GM19468 (cell line): ENCODE measurements at regions not wholly inside any gene's neighbourhood (a gene's known extent, or its start where the extent isn't known, plus 50 kb on each side); places are given as distances from the start of the nearest gene placed in this dataset.

Experiments used
- ATAC-seq: cut with Tn5 transposase; IDR thresholded peaks from one replicate; pipeline ENCODE4 v1.9.1; 2021; ENCODE audit warnings: mild to moderate bottlenecking, moderate library complexity, moderate number of reproducible peaks; ENCODE audit not compliant: unreplicated experiment; ENCODE audit errors: extremely low read depth

DNA sequence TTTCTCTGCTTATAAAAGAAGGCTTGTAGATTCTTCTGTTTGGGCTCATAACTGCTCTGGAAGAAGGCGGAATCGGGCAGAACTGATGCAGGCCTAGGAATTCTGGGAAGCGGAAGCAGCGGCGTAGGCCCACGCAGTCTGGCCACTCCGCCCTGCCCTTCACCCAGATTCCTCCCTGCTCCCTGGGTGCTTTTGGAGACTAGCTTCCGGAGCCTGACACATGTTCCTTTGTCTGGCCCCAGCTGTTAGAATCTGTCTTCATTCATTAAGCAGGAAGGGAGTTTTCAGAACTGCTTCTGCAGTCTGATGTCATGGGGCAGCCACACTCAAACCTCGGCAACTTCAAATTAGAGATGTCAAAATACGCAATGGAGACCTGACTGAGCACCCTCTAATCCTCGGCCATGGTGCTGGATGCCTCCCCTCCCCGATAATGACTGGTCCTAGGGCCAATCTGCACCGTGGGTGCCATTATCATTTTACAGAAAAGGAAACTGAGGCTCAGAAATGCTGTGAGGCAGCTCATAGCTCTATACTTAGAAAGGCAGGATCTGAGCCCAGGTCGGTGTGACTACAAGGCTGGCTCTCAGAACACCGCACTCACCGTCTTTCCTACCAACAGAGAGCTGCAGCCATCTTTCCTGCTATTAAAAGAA lies 275.7 kb downstream of the MYCN start:
- no peak for ATAC-seq

DNA sequence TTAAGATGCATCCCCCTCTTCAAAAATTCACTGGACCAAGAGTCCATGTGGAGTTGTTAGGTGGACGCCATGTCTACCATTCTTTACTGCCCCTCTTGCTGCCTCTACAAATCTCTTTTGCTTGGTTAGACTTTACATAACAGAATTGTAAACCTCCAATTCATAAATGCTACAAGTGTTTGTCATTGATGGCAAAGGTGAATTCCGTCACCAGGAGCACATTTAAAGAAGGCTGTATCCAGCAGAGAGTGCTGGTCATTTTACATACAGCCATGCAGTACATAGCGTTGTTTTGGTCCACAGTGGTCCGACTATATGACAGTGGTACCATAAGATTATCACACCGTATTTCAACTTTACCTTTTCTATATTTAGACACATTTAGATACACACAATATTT lies 274.5 kb downstream of the MYCN start:
- ATAC-seq = no peak

DNA sequence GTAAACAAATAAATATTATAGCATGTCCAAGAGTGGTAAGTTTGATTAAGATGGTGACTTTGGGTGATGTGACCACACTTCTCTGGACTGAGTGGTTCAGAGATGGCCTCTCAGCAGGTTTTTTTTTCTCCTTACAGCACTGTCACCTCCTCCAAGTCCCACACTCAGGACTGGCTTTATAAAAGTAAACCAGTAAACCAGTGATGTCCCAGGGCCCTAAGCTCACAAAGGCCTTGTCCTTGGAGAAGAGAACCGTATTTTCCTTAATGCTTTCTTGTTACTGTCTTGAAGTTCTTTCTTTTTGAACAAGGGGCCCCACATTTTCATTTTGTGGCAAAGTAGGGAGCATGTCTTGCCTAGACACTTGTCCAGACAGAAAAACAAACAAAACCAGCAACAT lies 274.0 kb downstream of the MYCN start:
- no peak for ATAC-seq

DNA sequence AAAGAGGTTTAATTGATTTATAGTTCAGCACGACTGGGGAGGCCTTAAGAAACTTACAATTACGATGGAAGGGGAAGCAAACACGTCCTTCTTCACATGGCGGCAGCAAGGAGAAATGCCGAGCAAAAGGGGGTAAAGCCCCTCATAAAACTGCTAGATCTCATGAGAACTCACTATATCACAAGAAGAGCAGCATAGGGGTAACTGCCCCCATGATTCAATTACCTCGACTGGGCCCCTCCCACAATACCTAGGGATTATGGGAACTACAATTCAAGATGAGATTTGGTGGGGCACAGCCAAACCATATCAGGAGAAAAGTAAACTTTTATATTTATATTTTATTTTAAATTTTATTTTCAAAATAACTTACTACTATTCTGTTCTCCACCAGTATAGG lies 272.0 kb downstream of the MYCN start:
- no peak for ATAC-seq

GRCh38 chr2:16211341-16211740 lies 271.0 kb downstream of the MYCN start:
- ATAC-seq = no peak

GRCh38 chr2:16210841-16211240 lies 270.5 kb downstream of the MYCN start:
- no peak for ATAC-seq

DNA sequence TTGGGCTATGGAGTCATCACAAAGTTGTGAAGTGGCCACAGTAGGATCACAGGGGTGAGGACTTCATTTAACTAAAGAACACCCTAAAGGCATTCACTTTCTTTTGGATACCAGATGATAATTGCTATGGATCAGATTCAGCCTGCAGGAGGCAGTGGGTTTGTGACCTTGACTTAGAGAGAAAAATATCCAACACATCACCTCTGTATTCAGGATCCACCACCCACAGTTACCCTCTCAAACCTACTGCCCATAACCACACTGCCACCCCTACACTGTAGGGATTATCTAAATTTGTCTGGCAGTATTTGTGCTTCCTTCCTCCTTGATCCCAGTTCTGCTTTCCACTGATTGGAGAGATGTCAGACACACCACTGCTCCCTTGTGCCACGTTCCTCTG lies 269.4 kb downstream of the MYCN start:
- no peak for ATAC-seq

DNA sequence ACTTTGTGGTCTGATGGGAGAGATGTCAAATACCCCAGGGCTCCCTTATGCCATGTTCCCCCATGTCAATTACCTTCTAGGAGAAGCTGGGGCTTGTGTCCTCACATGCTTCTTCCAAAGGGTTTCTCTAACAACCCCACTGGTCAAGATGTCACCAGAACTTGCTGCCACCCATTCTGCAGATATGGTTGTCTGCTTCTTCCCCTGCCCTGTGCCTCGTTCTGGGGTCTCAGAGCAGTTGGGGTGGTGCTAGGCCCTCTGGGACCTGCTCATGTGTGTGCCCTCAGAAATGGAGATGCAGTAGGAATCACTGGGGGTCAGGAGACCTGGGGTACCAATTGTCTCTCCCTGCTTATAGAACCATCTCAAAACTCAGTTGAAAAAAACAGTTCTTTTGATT lies 268.6 kb downstream of the MYCN start:
- ATAC-seq = no peak

GRCh38 chr2:16208241-16208797 lies 268.0 kb downstream of the MYCN start:
- no peak for ATAC-seq

DNA sequence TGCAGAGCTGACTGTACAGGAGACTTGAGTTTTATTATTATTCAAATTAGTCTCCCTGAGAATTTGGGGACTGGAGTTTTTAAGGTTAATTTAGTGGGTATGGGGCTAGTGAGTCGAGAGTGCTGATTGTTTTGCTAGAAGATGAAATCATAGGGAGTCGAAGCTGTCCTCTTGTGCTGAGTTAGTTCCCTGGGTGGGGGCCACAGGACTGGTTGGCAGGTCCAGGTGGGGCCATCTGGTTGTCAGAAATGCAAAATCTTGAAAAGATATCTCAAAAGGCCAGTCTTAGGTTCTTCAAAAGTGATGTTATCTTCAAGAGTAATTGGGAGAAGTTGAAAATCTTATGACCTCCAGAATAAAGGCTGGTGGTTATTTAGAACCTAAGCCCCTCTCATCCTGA lies 267.3 kb downstream of the MYCN start:
- ATAC-seq = no peak

DNA sequence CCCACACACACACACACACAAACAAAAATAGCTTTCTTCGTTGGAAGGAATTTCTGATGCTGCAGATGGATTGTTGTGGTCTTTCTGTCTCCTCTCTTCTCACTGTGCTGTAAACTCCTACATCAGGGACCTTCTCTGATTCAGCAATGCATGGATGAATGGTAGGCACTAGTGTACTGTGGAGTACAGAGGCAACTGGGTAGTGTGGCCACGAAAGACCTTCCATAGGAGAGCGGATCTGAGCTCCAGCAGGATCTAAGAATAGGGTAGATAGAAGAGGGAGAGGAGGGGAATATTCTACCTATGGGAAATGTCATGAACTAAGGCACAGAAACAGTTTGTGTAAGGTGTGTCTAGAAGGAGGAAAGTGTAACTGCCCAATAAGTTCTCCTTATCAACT lies 266.8 kb downstream of the MYCN start:
- ATAC-seq = no peak

DNA sequence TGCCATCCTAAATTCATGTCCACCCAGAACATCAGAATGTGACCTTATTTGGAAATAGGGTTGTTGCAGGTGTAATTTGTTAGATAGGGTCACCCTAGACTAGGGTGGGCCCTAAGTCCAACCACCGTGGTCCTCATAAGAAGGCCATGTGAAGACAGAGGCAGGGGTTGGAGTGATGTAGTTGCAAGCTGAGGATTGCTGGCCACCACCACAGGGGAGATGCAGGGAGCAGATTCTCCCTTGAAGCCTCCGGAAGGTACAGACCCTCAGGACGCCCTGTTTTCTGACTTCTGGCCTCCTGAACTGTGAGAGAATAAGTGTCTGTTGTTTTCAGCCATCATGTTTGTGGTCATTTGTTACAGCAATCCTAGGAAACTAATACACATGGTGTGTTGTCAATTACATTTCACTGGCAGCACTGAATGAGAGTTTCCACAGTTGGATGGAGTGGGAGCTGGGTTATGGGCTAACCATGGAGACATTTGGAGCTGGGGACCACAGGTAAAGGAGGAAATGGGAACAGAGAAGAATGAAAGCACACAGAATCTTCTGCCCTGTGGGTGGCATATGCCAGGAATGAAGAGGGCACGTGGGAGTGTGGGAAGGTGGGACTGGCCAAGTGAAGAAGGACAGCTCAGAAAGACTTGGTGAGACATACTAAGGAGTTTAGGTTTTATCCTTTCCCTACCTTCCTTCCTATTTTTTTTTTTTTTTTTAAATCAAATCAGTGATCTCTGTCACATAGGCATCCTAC lies 266.0 kb downstream of the MYCN start:
- no peak for ATAC-seq

- ATAC-seq = no peak
These were observed 265.3 kb downstream of the MYCN start for GRCh38 chr2:16205631-16206030.

- ATAC-seq = no peak
These were observed 264.7 kb downstream of the MYCN start for GRCh38 chr2:16204886-16205620.

- ATAC-seq = no peak
These were observed 263.9 kb downstream of the MYCN start for GRCh38 chr2:16204251-16204650.

- ATAC-seq = no peak
These were observed 263.3 kb downstream of the MYCN start for GRCh38 chr2:16203691-16204090.

DNA sequence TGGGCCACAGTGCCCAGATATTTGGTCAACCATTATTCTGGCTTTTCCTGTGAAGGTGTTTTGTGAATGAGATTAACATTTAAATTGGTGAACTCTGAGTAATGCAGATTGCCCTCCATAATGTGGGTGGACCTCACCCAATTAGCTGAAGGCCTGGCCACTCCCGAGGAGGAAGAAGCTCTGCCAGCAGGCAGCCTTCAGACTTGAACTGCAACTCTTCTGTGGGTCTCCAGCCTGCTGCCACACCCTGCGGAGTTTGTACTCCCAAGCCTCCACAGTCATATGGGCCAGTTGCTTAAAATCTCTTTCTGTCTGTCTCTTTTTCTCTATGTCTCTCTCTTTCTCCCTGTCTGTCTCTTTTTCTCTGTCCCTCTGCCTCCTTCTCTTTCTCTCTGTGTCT lies 262.7 kb downstream of the MYCN start:
- no peak for ATAC-seq

- ATAC-seq = no peak
These were observed 262.1 kb downstream of the MYCN start for GRCh38 chr2:16202266-16203020.

DNA sequence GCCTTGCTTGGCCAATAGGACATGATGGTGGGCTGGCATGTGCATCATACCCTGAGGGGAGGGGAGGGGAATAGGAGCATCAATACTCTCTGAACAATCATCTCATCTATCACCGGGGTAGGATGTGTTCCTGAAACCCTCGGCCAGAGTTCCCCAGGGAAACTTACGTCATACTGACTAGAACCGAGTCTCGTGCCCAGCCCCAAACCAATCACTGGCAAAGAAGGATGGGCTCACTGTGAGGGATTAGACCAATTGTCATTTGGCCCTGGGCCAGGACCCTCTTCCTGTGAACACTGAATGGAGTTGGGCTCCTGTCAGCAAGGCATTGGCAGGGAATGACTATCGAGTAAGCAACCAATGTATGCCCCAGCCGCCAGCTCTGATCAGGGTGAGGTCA lies 261.5 kb downstream of the MYCN start:
- no peak for ATAC-seq

GRCh38 chr2:16200554-16201193 lies 260.3 kb downstream of the MYCN start:
- no peak for ATAC-seq
